HepG2 (cell line): ENCODE measurements at regions not wholly inside any gene's neighbourhood (a gene's known extent, or its start where the extent isn't known, plus 50 kb on each side); places are given as distances from the start of the nearest gene placed in this dataset.

Source experiments
- ATAC-seq: fragments of 200-7000 bp; cut with Tn5 transposase; 3 replicates; pipeline ENCODE4 v1.9.1; 2020; ENCODE audit warnings: mild to moderate bottlenecking, moderate library complexity
- BruUV-seq: library from RNA; stranded (reverse); fragments of 400-500 nt; replicated peaks from 2 replicates; lab custom pipeline; 2021; lab: Mats Ljungman, UMichigan
- CTCF ChIA-PET: fragments of 300-600 bp; formaldehyde crosslinking; extraction: SDS; loops from one replicate; lab custom pipeline; 2021; ENCODE audit warnings: low total read pairs, inconsistent platforms, low intra/inter-chr PET ratio; lab: Yijun Ruan, JAX
- POLR2A ChIA-PET: fragments of 350-600 bp; sonication (Branson Sonifier 250); formaldehyde crosslinking; loops from one replicate; lab custom pipeline; 2020; ENCODE audit warnings: antibody characterized with exemption, inconsistent platforms; lab: Yijun Ruan, JAX
- DNase-seq: peaks from one replicate; pipeline ENCODE4 v3.0.0-alpha.2; 2015; ENCODE audit warnings: low spot score
- FAIRE-seq: peaks from 3 replicates; lab custom pipeline; 2011; peaks lifted over from hg19 to GRCh38; lab: Jason Lieb, UNC
- H2AFZ ChIP-seq: one replicate; pipeline ENCODE4 v1.6.1; 2011; ENCODE audit warnings: low read length, inconsistent platforms
- H3K27ac ChIP-seq: fragments of 300-600 bp; 3 replicates; pipeline ENCODE4 v1.8.0; 2011; ENCODE audit warnings: mixed run types, mild to moderate bottlenecking, mixed read lengths, low read length, inconsistent platforms; ENCODE audit not compliant: insufficient read depth; ENCODE audit errors: extremely low read length
- H3K27me3 ChIP-seq, 2 experiments: fragments of 200-600 bp in 1 of 2; 2 replicates in 1 of 2; 3 replicates in 1 of 2; pipeline versions ENCODE4 v1.6.0 to v1.8.0; 2011; ENCODE audit warnings: low read length in 2 of 2, mild to moderate bottlenecking in 2 of 2, moderate library complexity in 2 of 2, inconsistent platforms in 1 of 2; ENCODE audit not compliant: insufficient read depth in 2 of 2, control insufficient read depth in 1 of 2
- H3K36me3 ChIP-seq, 2 experiments: fragments of 200-600 bp in 1 of 2; replicated peaks in 1 of 2; 2 replicates in 1 of 2; 3 replicates in 1 of 2; pipeline versions ENCODE4 v1.5.1 to v1.8.0; 2011; ENCODE audit warnings: low read length in 2 of 2, inconsistent platforms in 1 of 2; ENCODE audit not compliant: insufficient read depth in 2 of 2, control insufficient read depth in 1 of 2
- H3K4me1 ChIP-seq: 2 replicates; pipeline ENCODE4 v1.5.1; 2012; ENCODE audit warnings: low read length, inconsistent platforms; ENCODE audit not compliant: insufficient read depth
- H3K4me2 ChIP-seq: 2 replicates; pipeline ENCODE4 v1.6.0; 2011; ENCODE audit warnings: low read depth, low read length, inconsistent platforms
- H3K4me3 ChIP-seq, 3 experiments: fragments of 200-600 bp in 1 of 3; sonication (generic), shearing (Covaris generic) in 1 of 3; replicated peaks in 1 of 3; 2 replicates each; pipeline ENCODE4 v1.5.1; 2011 to 2016; ENCODE audit warnings: low read length in 3 of 3, inconsistent platforms in 2 of 3, low read depth in 2 of 3, mild to moderate bottlenecking in 2 of 3, control low read depth in 1 of 3, mixed read lengths in 1 of 3; ENCODE audit not compliant: insufficient read depth in 1 of 3
- H3K79me2 ChIP-seq: one replicate; pipeline ENCODE4 v1.6.1; 2011; ENCODE audit warnings: low read length, inconsistent platforms; ENCODE audit not compliant: insufficient read depth
- H3K9ac ChIP-seq: 2 replicates; pipeline ENCODE4 v1.6.0; 2011; ENCODE audit warnings: mild to moderate bottlenecking, low read depth, low read length, inconsistent platforms; ENCODE audit not compliant: insufficient read depth
- H3K9me3 ChIP-seq: 2 replicates; pipeline ENCODE4 v1.5.1; 2012; ENCODE audit warnings: mild to moderate bottlenecking, low read length
- H4K20me1 ChIP-seq: 2 replicates; pipeline ENCODE4 v1.6.0; 2011; ENCODE audit warnings: inconsistent platforms, mild to moderate bottlenecking, low read length, moderate library complexity; ENCODE audit not compliant: insufficient read depth
- CBX5 ChIP-seq: sonication (generic); formaldehyde crosslinking; IDR thresholded peaks from 2 replicates; pipeline ENCODE4 v1.4.0; 2020; ENCODE audit warnings: missing genetic modification reagents, borderline replicate concordance
- CC2D1A ChIP-seq: sonication (generic); formaldehyde crosslinking; IDR thresholded peaks from 2 replicates; pipeline ENCODE4 v1.8.1; 2023; ENCODE audit warnings: mild to moderate bottlenecking, missing genetic modification reagents
- CENPX ChIP-seq: sonication (generic); formaldehyde crosslinking; IDR thresholded peaks from 2 replicates; pipeline ENCODE4 v1.9.0; 2021; ENCODE audit warnings: mild to moderate bottlenecking, missing genetic modification reagents, moderate library complexity
- ETS1 ChIP-seq: sonication (generic); formaldehyde crosslinking; IDR thresholded peaks from 2 replicates; pipeline ENCODE4 v1.4.0; 2020; ENCODE audit warnings: missing genetic modification reagents
- GRHL1 ChIP-seq: sonication (generic); formaldehyde crosslinking; conservative IDR thresholded peaks from 2 replicates; pipeline ENCODE4 v1.8.0; 2022; ENCODE audit warnings: missing genetic modification reagents
- ISL2 ChIP-seq: sonication (generic); formaldehyde crosslinking; IDR thresholded peaks from 2 replicates; pipeline ENCODE4 v1.5.0; 2020; ENCODE audit warnings: missing genetic modification reagents
- PPARG ChIP-seq: conservative IDR thresholded peaks from 2 replicates; pipeline ENCODE4 v1.6.1; 2016; ENCODE audit warnings: missing biosample characterization, missing genetic modification reagents
- SKI ChIP-seq: fragments of 450-650 bp; IDR thresholded peaks from one replicate; pipeline ENCODE4 v1.6.1; 2018; ENCODE audit warnings: mild to moderate bottlenecking; ENCODE audit not compliant: partially characterized antibody
- TFDP2 ChIP-seq: sonication (generic); formaldehyde crosslinking; IDR thresholded peaks from 2 replicates; pipeline ENCODE4 v1.4.0; 2020; ENCODE audit warnings: missing genetic modification reagents
- ZIK1 ChIP-seq: sonication (generic); formaldehyde crosslinking; IDR thresholded peaks from 2 replicates; pipeline ENCODE4 v1.5.0; 2020; ENCODE audit warnings: mild to moderate bottlenecking, low read depth, missing genetic modification reagents, borderline replicate concordance
- ZNF18 ChIP-seq: sonication (generic); formaldehyde crosslinking; IDR thresholded peaks from 2 replicates; pipeline ENCODE4 v1.8.0; 2022; ENCODE audit warnings: mild to moderate bottlenecking, missing genetic modification reagents; ENCODE audit not compliant: insufficient replicate concordance
- ZNF564 ChIP-seq: sonication (generic); formaldehyde crosslinking; IDR thresholded peaks from 2 replicates; pipeline ENCODE4 v1.8.1; 2023; ENCODE audit warnings: mild to moderate bottlenecking, missing genetic modification reagents
- ZNF567 ChIP-seq: sonication (generic); formaldehyde crosslinking; IDR thresholded peaks from 2 replicates; pipeline ENCODE4 v1.8.1; 2023; ENCODE audit warnings: mild to moderate bottlenecking, missing genetic modification reagents, borderline replicate concordance
- ZSCAN29 ChIP-seq: sonication (generic); formaldehyde crosslinking; conservative IDR thresholded peaks from 2 replicates; pipeline ENCODE4 v1.4.0; 2020; ENCODE audit warnings: mild to moderate bottlenecking, missing genetic modification reagents
- WGBS: methylation state at CpG from one replicate; pipeline ENCODE4 v1.1.6; 2017; ENCODE audit warnings: low lambda C conversion rate; 5-methylcytosine and 5-hydroxymethylcytosine counted together
- in situ Hi-C: cut with HindIII; loops from 2 replicates; pipeline ENCODE4 v1.10.0; 2017; ENCODE audit warnings: low pct_unique_long_range_greater_than_20kb; ENCODE audit not compliant: extremely low pct_ligation_motif_present
- intact Hi-C: fragments of 100-400 bp; cut with micrococcal nuclease; formaldehyde crosslinking; loops from one replicate; pipeline ENCODE4 v1.10.0; 2022; ENCODE audit not compliant: unreplicated experiment

- Histone ChIP-seq H4K20me1 (no peaks in the 10 kb centered on the region), H3K79me2 (no peaks in the 10 kb centered on the region), H3K27ac (no peak overlapping the region), H3K4me1 (peaks cover 24% of the 10 kb centered on the region), H3K27me3 (no peaks in the 10 kb centered on the region), H3K9ac (no peak overlapping the region), H3K4me2 (no peak overlapping the region), H3K36me3 (no peaks in the 10 kb centered on the region), H3K4me3 (no peak overlapping the region), H2AFZ (no peak overlapping the region), H3K9me3 (no peaks in the 10 kb centered on the region)
- no peak for ATAC-seq
- TF ChIP-seq ISL2, result no peak
- no peak for TF ChIP-seq ETS1
- no peak for TF ChIP-seq ZNF564 (CRISPR knock-in tag)
- no peak for TF ChIP-seq PPARG
- TF ChIP-seq ZNF567, result no peak
- no peak for TF ChIP-seq CENPX (CRISPR knock-in tag)
- DNase-seq, result no peak
- intact Hi-C loops, result no loop called here
- FAIRE-seq, result no peak
- in situ Hi-C loops, result no loop called here
- no TSS peak for BruUV-seq
- 94% methylated on average over 1 of the region's 1 CpG for WGBS
- ChIA-PET CTCF (no interaction called here), POLR2A (no interaction called here)
Measured at GRCh38 chr5:96173366-96173765, 211.7 kb upstream of the ELL2 start.

- Histone ChIP-seq H3K79me2 (no peaks in the 10 kb centered on the region), H3K36me3 (no peaks in the 10 kb centered on the region), H3K4me1 (peaks cover 20% of the 10 kb centered on the region), H3K9me3 (no peaks in the 10 kb centered on the region), H3K27me3 (no peaks in the 10 kb centered on the region), H3K4me3 (no peak overlapping the region), H3K27ac (no peak overlapping the region), H3K9ac (no peak overlapping the region), H3K4me2 (no peak overlapping the region), H4K20me1 (no peaks in the 10 kb centered on the region), H2AFZ (no peak overlapping the region)
- no peak for ATAC-seq
- no TSS peak for BruUV-seq
- ChIA-PET POLR2A (no interaction called here), CTCF (no interaction called here)
- 94% methylated on average over 2 of the region's 2 CpGs for WGBS
- intact Hi-C loops (no loop called here), in situ Hi-C loops (no loop called here)
- DNase-seq, result no peak
- FAIRE-seq, result no peak
- no peak for TF ChIP-seq ZNF18 (CRISPR knock-in tag)
- no peak for TF ChIP-seq TFDP2 (CRISPR knock-in tag)
- no peak for TF ChIP-seq ZIK1 (CRISPR knock-in tag)
- TF ChIP-seq CBX5, result no peak
- TF ChIP-seq SKI, result no peak
- TF ChIP-seq ZSCAN29 (CRISPR knock-in tag), result no peak
- no peak for TF ChIP-seq CC2D1A (CRISPR knock-in tag)
- no peak for TF ChIP-seq GRHL1 (CRISPR knock-in tag)
Measured at GRCh38 chr5:96172436-96172835, 210.8 kb upstream of the ELL2 start.
